ENCODE measurements at regions not wholly inside any gene's neighbourhood (a gene's known extent, or its start where the extent isn't known, plus 50 kb on each side); places are given as distances from the start of the nearest gene placed in this dataset.

DNA sequence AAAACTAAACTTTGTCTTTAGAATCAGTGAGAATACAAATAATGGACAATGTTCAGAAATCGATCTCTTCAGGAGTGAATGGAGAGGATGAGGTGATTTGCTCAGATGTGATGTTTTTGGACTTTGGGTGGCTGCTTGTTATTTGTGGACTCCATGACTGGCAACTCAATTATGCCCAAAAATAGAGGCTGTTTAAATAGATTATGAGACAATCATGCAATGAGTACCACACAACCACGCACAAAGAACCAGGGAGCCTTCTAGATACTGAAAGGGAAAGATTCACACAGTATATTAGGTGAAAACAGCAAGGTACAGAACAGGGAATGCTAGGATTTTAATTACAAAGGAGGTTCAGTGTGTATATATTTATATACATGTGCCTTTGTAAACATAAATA lies 141.3 kb upstream of the ANK3 start:
- TF ChIP-seq, protein P1, sequence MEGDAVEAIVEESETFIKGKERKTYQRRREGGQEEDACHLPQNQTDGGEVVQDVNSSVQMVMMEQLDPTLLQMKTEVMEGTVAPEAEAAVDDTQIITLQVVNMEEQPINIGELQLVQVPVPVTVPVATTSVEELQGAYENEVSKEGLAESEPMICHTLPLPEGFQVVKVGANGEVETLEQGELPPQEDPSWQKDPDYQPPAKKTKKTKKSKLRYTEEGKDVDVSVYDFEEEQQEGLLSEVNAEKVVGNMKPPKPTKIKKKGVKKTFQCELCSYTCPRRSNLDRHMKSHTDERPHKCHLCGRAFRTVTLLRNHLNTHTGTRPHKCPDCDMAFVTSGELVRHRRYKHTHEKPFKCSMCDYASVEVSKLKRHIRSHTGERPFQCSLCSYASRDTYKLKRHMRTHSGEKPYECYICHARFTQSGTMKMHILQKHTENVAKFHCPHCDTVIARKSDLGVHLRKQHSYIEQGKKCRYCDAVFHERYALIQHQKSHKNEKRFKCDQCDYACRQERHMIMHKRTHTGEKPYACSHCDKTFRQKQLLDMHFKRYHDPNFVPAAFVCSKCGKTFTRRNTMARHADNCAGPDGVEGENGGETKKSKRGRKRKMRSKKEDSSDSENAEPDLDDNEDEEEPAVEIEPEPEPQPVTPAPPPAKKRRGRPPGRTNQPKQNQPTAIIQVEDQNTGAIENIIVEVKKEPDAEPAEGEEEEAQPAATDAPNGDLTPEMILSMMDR (IDR thresholded peaks at IDR 0.05; ENCODE audit: low read depth, low read length): no peak
- no peak for TF ChIP-seq EZH2phosphoT487 (IDR thresholded peaks at IDR 0.05; ENCODE audit: low read depth)
